ENCODE measurements at regions not wholly inside any gene's neighbourhood (a gene's known extent, or its start where the extent isn't known, plus 50 kb on each side); places are given as distances from the start of the nearest gene placed in this dataset.

- TF ChIP-seq CTCF (IDR thresholded peaks at IDR 0.05) = no peak
- no peak for TF ChIP-seq POLR2A (IDR thresholded peaks at IDR 0.05)
Measured at GRCh38 chr13:50730496-50731351, 112.8 kb downstream of the DLEU7 start.

All from lower leg skin (tissue), 3 donors.